ENCODE measurements at regions not wholly inside any gene's neighbourhood (a gene's known extent, or its start where the extent isn't known, plus 50 kb on each side); places are given as distances from the start of the nearest gene placed in this dataset.

GRCh38 chr13:78404846-78405360 is 198.4 kb downstream of the POU4F1 start:
- TF ChIP-seq CTCF (IDR thresholded peaks at IDR 0.05; ENCODE audit: insufficient read depth in 1 of 2, low read depth in 1 of 2, low read length in 1 of 2, severe bottlenecking in 1 of 2, unreplicated experiment in 1 of 2): no peak
- Mint-ChIP-seq H3K9me3 (ENCODE audit: unreplicated experiment) (no peaks in the 10 kb centered on the region), H3K4me3 (ENCODE audit: unreplicated experiment) (no peak overlapping the region), H3K27ac (ENCODE audit: unreplicated experiment) (no peak overlapping the region), H3K36me3 (ENCODE audit: insufficient read depth, unreplicated experiment) (no peaks in the 10 kb centered on the region), H3K27me3 (ENCODE audit: insufficient read depth, unreplicated experiment) (peaks cover 10% of the 10 kb centered on the region), H3K4me1 (ENCODE audit: low read depth, unreplicated experiment) (no peaks in the 10 kb centered on the region)
- BruUV-seq (replicated peaks): no TSS peak
- Histone ChIP-seq H3K4me3 (ENCODE audit: low read depth, low read length) (no peak overlapping the region), H3K4me1 (no peaks in the 10 kb centered on the region), H3K27me3 (replicated peaks; ENCODE audit: control insufficient read depth, insufficient read depth, low read length) (no peaks in the 10 kb centered on the region; the same call in 1 of the 2 replicates), H3K36me3 (ENCODE audit: control insufficient read depth, insufficient read depth, low read length) (no peaks in the 10 kb centered on the region), H3K9me3 (no peaks in the 10 kb centered on the region)
- intact Hi-C loops (cut with micrococcal nuclease; ENCODE audit: unreplicated experiment): no loop called here
- no peak for DNase-seq
- CTCF ChIA-PET: no interaction called here
- POLR2A ChIA-PET: no interaction called here

GRCh38 chr13:78402708-78403400 is 200.5 kb downstream of the POU4F1 start:
- no peak overlapping the region for H3K27ac Mint-ChIP-seq (ENCODE audit: unreplicated experiment)
- CTCF ChIA-PET: no interaction called here

More at GRCh38 chr13:78402708-78403400, 200.5 kb downstream of the POU4F1 start:
- no peak for DNase-seq
- no peak overlapping the region for H3K4me3 ChIP-seq (ENCODE audit: low read depth, low read length)
- Mint-ChIP-seq H3K4me1 (ENCODE audit: low read depth, unreplicated experiment) (no peaks in the 10 kb centered on the region), H3K27me3 (ENCODE audit: insufficient read depth, unreplicated experiment) (peaks cover 14% of the 10 kb centered on the region), H3K36me3 (ENCODE audit: insufficient read depth, unreplicated experiment) (no peaks in the 10 kb centered on the region), H3K9me3 (ENCODE audit: unreplicated experiment) (no peaks in the 10 kb centered on the region), H3K4me3 (ENCODE audit: unreplicated experiment) (no peak overlapping the region)
- no peak for TF ChIP-seq CTCF (IDR thresholded peaks at IDR 0.05; ENCODE audit: insufficient read depth in 1 of 2, low read depth in 1 of 2, low read length in 1 of 2, severe bottlenecking in 1 of 2, unreplicated experiment in 1 of 2)
- no peaks in the 10 kb centered on the region for H3K4me1 ChIP-seq
- no peaks in the 10 kb centered on the region for H3K36me3 ChIP-seq (ENCODE audit: control insufficient read depth, insufficient read depth, low read length)
- intact Hi-C loops (cut with micrococcal nuclease; ENCODE audit: unreplicated experiment): no loop called here
- no TSS peak for BruUV-seq (replicated peaks)
- H3K9me3 ChIP-seq: no peaks in the 10 kb centered on the region
- POLR2A ChIA-PET: no interaction called here
- H3K27me3 ChIP-seq (replicated peaks; ENCODE audit: control insufficient read depth, insufficient read depth, low read length): no peaks in the 10 kb centered on the region; the same call in 1 of the 2 replicates
